HepG2 (cell line): ENCODE measurements at regions not wholly inside any gene's neighbourhood (a gene's known extent, or its start where the extent isn't known, plus 50 kb on each side); places are given as distances from the start of the nearest gene placed in this dataset.

Experiments used
- CCAR2 ChIP-seq: fragments of 200-400 bp; formaldehyde crosslinking; optimal IDR thresholded peaks from 2 replicates; pipeline ENCODE3; 2018; ENCODE audit warnings: low read depth, mild to moderate bottlenecking, low read length, moderate library complexity
- CREM ChIP-seq, 2 experiments: sonication (generic) in 1 of 2; formaldehyde crosslinking in 1 of 2; IDR thresholded peaks; 2 replicates each; pipeline versions ENCODE4 v1.4.0 to v1.6.1; 2016 to 2020; ENCODE audit warnings: antibody characterized with exemption in 1 of 2, mild to moderate bottlenecking in 1 of 2, missing genetic modification reagents in 1 of 2
- FOXA1 ChIP-seq, 2 experiments: fragments of 450-650 bp in 1 of 2; sonication (generic) in 1 of 2; formaldehyde crosslinking in 1 of 2; IDR thresholded peaks; 2 replicates each; pipeline versions ENCODE4 v1.4.0 to v1.6.1; 2016 to 2020; ENCODE audit warnings: missing genetic modification reagents in 1 of 2
- HOXA7 ChIP-seq: sonication (generic); formaldehyde crosslinking; IDR thresholded peaks from 2 replicates; pipeline ENCODE4 v1.8.1; 2022; ENCODE audit warnings: mild to moderate bottlenecking, missing genetic modification reagents, moderate library complexity
- RXRA ChIP-seq: sonication (generic); formaldehyde crosslinking; IDR thresholded peaks from 2 replicates; pipeline ENCODE4 v1.5.1; 2020; ENCODE audit warnings: missing genetic modification reagents
- SMC3 ChIP-seq: IDR thresholded peaks from 2 replicates; pipeline ENCODE4 v1.6.1; 2011; ENCODE audit warnings: low read length, improper control_type of control experiment
- ZBTB20 ChIP-seq: sonication (generic); formaldehyde crosslinking; IDR thresholded peaks from 2 replicates; pipeline ENCODE4 v1.8.1; 2023; ENCODE audit warnings: missing genetic modification reagents, low read depth, mild to moderate bottlenecking, borderline replicate concordance
- ZBTB21 ChIP-seq: sonication (generic); formaldehyde crosslinking; IDR thresholded peaks from 2 replicates; pipeline ENCODE4 v1.4.0; 2020; ENCODE audit warnings: missing genetic modification reagents
- TF ChIP-seq, protein P1 (sequence below): sonication (generic); formaldehyde crosslinking; IDR thresholded peaks from 2 replicates; pipeline ENCODE4 v1.8.1; 2023; ENCODE audit warnings: mild to moderate bottlenecking, missing genetic modification reagents, borderline replicate concordance
- TF ChIP-seq, protein P2 (sequence below): sonication (generic); formaldehyde crosslinking; IDR thresholded peaks from 2 replicates; pipeline ENCODE4 v1.4.0; 2020; ENCODE audit warnings: missing genetic modification reagents

DNA sequence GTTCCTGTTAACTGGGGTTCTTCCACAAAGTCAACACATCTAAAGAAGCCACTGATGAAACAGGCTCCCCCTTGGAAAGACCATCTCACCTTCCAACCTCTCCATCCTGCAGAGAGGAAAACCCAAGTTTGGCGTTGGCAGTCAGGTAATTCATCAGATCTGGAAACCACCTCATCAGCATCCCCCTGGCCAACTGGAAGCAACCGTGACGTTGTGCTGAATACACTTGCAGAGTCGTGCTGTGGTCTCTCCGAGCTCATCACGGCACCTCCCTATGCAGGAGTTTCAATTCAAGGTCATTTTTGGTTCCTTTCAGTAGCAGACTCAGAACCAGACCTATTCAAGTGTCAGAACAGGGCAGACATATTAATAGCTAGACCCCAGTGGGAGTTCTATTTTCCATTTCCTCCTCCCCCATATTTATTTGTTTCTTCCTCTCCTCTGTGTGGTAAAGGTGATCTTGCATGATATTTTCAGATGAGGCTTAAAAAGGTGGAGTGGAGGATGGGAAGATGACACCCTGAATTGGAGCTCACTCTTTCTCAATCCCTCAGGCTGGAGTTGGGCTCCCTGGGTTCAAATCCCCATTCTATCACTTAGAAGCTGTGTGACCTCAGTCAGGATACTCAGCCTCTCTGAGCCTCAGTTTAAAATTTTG, 149.1 kb upstream of the ADO start:
- TF ChIP-seq ZBTB20 (CRISPR knock-in tag), result no peak
- TF ChIP-seq CREM (IDR thresholded peaks at IDR 0.05), result no peak
- no peak for TF ChIP-seq CREM (CRISPR knock-in tag; IDR thresholded peaks at IDR 0.05)
- no peak for TF ChIP-seq HOXA7
- TF ChIP-seq ZBTB21 (CRISPR knock-in tag), result no peak
- no peak for TF ChIP-seq RXRA (CRISPR knock-in tag)
- TF ChIP-seq SMC3, result no peak
- TF ChIP-seq, protein P1, sequence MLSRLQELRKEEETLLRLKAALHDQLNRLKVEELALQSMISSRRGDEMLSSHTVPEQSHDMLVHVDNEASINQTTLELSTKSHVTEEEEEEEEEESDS (CRISPR knock-in tag), result no peak
- no peak for TF ChIP-seq CCAR2
- no peak for TF ChIP-seq FOXA1 (IDR thresholded peaks at IDR 0.05)
- no peak for TF ChIP-seq FOXA1 (CRISPR knock-in tag; IDR thresholded peaks at IDR 0.05)
- TF ChIP-seq, protein P2, sequence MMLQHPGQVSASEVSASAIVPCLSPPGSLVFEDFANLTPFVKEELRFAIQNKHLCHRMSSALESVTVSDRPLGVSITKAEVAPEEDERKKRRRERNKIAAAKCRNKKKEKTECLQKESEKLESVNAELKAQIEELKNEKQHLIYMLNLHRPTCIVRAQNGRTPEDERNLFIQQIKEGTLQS (CRISPR knock-in tag), result no peak
